CD8-positive, alpha-beta memory T cell (primary cell): ENCODE measurements at regions not wholly inside any gene's neighbourhood (a gene's known extent, or its start where the extent isn't known, plus 50 kb on each side); places are given as distances from the start of the nearest gene placed in this dataset.

ENCODE experiments used
- CTCF ChIA-PET: fragments of 350-600 bp; sonication (Branson Sonifier 250); formaldehyde crosslinking; loops from one replicate; lab custom pipeline; 2021; ENCODE audit warnings: antibody characterized with exemption; lab: Charles Lee
- POLR2A ChIA-PET: fragments of 350-600 bp; sonication (Branson Sonifier 250); formaldehyde crosslinking; loops from one replicate; lab custom pipeline; 2021; ENCODE audit warnings: antibody characterized with exemption; lab: Charles Lee
- DNase-seq, 5 donors: peaks; one replicate each; pipeline versions ENCODE4 v3.0.0 to v3.0.0-alpha.2; 2020 to 2022; ENCODE audit warnings: mixed read lengths in 1 of 5
- H3K27ac ChIP-seq: one replicate; pipeline ENCODE4 v1.7.0; 2013; ENCODE audit warnings: low read depth, mild to moderate bottlenecking, low read length, moderate library complexity
- H3K27me3 ChIP-seq: 2 replicates; pipeline ENCODE4 v1.7.0; 2013; ENCODE audit warnings: low read length, mild to moderate bottlenecking; ENCODE audit not compliant: insufficient read depth, poor library complexity, severe bottlenecking
- H3K36me3 ChIP-seq: 2 replicates; pipeline ENCODE4 v1.7.0; 2013; ENCODE audit warnings: mild to moderate bottlenecking, low read length, moderate library complexity; ENCODE audit not compliant: insufficient read depth
- H3K4me1 ChIP-seq: 2 replicates; pipeline ENCODE4 v1.7.0; 2013; ENCODE audit warnings: mild to moderate bottlenecking, low read length, moderate library complexity; ENCODE audit not compliant: insufficient read depth
- H3K4me3 ChIP-seq: 2 replicates; pipeline ENCODE4 v1.7.0; 2013; ENCODE audit warnings: mild to moderate bottlenecking, low read length
- H3K9me3 ChIP-seq: 2 replicates; pipeline ENCODE4 v1.7.0; 2013; ENCODE audit warnings: mild to moderate bottlenecking, low read length
- H3K27ac Mint-ChIP-seq, 8 donors: one replicate each; pipeline ENCODE4 v1.8.0; 2020 to 2021; ENCODE audit warnings: mixed read lengths in 8 of 8, mild to moderate bottlenecking in 6 of 8, inconsistent platforms in 3 of 8, moderate library complexity in 3 of 8
- H3K27me3 Mint-ChIP-seq, 2 donors: one replicate each; pipeline ENCODE4 v1.8.0; 2020 to 2021; ENCODE audit warnings: mixed read lengths in 2 of 2, mild to moderate bottlenecking in 1 of 2, moderate library complexity in 1 of 2
- H3K36me3 Mint-ChIP-seq, 3 donors: one replicate each; pipeline ENCODE4 v1.8.0; 2020 to 2021; ENCODE audit warnings: mixed read lengths in 3 of 3, inconsistent platforms in 1 of 3, mild to moderate bottlenecking in 1 of 3
- H3K4me1 Mint-ChIP-seq, 3 donors: one replicate each; pipeline ENCODE4 v1.8.0; 2020 to 2021; ENCODE audit warnings: mixed read lengths in 3 of 3, inconsistent platforms in 1 of 3, mild to moderate bottlenecking in 1 of 3
- H3K4me3 Mint-ChIP-seq, 7 donors: one replicate each; pipeline ENCODE4 v1.8.0; 2020 to 2021; ENCODE audit warnings: mixed read lengths in 7 of 7, mild to moderate bottlenecking in 6 of 7, moderate library complexity in 4 of 7, inconsistent platforms in 2 of 7
- H3K9me3 Mint-ChIP-seq, 5 donors: one replicate each; pipeline ENCODE4 v1.8.0; 2020 to 2022; ENCODE audit warnings: mixed read lengths in 5 of 5, mild to moderate bottlenecking in 3 of 5, moderate library complexity in 2 of 5, inconsistent platforms in 1 of 5

DNA sequence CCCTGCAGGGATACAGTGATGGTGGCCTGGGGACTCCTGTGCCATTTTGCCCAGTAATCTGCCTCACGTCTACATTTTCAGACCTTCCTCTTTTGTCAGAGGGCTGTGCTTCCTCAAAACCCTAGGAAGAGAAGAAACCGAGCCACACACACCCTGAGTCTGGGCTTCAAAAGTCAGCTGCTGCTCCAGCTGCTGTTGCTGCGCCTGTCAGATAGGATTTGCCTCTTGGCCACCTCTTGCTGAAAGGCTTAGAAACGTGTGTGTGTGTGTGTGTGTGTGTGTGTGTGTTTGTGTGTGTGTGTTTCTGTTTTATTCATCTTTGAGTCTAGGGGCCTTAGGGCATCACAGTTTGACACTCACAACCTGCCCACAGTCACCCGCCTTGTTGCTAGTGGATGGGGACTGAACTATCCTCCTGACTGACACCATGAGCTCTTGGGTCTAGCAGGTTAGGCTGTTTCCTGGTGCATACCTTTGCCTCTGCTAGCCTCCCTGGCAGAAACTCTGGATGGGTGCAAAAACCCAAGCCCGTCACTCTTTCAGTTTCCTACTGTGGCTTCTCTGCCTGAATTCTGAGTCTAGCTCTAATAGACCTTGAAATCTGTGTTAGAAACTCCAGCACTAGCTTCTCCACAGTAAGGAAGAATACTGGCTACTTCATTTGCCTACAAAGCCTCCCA, 94.9 kb upstream of the CEP85L start:
- ChIA-PET POLR2A (interaction anchor here (0.5 kb wide), 1 partner anchor 355 kb away, joined by 3 read pairs; no protein-coding TSS in a partner anchor), CTCF (no interaction called here)
- no peak overlapping the region for H3K27ac ChIP-seq
- H3K36me3 Mint-ChIP-seq: no peaks in the 10 kb centered on the region
- H3K4me1 Mint-ChIP-seq: peaks cover 6 to 22% (median 20%) of the 10 kb centered on the region in 3 donors
- H3K27me3 Mint-ChIP-seq: peaks cover 3 to 5% of the 10 kb centered on the region in 2 donors
- H3K4me1 ChIP-seq: peaks cover 10% of the 10 kb centered on the region
- no peaks in the 10 kb centered on the region for H3K9me3 ChIP-seq
- no peak for DNase-seq
- no peak overlapping the region for H3K4me3 ChIP-seq
- H3K4me3 Mint-ChIP-seq: no peak overlapping the region
- no peaks in the 10 kb centered on the region for H3K36me3 ChIP-seq
- H3K27me3 ChIP-seq: no peaks in the 10 kb centered on the region
- no peaks in the 10 kb centered on the region for H3K9me3 Mint-ChIP-seq
- H3K27ac Mint-ChIP-seq: peak overlapping the region in 1 of 8 donors; percentile 75

DNA sequence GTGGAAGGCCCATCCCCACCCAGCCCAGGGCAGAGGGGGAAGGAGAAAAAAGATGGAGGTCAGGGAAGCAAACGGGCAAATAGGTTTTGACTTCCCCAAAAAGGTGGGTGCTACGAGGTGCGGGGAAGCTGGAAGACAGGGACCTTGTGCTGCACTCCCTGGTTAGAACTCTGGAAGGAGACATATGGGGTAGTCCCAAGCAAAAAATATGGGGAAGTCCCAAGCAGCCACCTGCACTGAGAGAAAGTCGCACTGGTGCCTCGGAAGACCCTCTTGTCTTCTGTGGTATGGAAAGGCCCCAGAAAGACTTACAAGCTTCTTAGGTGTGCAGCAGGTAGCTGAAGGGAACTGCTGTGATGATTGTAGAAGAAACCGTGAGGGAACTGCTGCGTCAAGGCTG, 93.8 kb upstream of the CEP85L start:
- H3K36me3 Mint-ChIP-seq: no peaks in the 10 kb centered on the region
- Histone ChIP-seq H3K4me3 (no peak overlapping the region), H3K36me3 (no peaks in the 10 kb centered on the region), H3K4me1 (peaks cover 10% of the 10 kb centered on the region), H3K27ac (no peak overlapping the region), H3K27me3 (no peaks in the 10 kb centered on the region), H3K9me3 (no peaks in the 10 kb centered on the region)
- DNase-seq: no peak
- H3K4me1 Mint-ChIP-seq: peaks cover 7 to 21% (median 20%) of the 10 kb centered on the region in 3 donors
- ChIA-PET CTCF (interaction anchor here (1.4 kb wide), 1 partner anchor 48 kb away, joined by 3 read pairs; no protein-coding TSS in a partner anchor), POLR2A (no interaction called here)
- no peak overlapping the region for H3K27ac Mint-ChIP-seq
- H3K27me3 Mint-ChIP-seq: peaks cover 3 to 5% of the 10 kb centered on the region in 2 donors
- no peaks in the 10 kb centered on the region for H3K9me3 Mint-ChIP-seq
- no peak overlapping the region for H3K4me3 Mint-ChIP-seq

DNA sequence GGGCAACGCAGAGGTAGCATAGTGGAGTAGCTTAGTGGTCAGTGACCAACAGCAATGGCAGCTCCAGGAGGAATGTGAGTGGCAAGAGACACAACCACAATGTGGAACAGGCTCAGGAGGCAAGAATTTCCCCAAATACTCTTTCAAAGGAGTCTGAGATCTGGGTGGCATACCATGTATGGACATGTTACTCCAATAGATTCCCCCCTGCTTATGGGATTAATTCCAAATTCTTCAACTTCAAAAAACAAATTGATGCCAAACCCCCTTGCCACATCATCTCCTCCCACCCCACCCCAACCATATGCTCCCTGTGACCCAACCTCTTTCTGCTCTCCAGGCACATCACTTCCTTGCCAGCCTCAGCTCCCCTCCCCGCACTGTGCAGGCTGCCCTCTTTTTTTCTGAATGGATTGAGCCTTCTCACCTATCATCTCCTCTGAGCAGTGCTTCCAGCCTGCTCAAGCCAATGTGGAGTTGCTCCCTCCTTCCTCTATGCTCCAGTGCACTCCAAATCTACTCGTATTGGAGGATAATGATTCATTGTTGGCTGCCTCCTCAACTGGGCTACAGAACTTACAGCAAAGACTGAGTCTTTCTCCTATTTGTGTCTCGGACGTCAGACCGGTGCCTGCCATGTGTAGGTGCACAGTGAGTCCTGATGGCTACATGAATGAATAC, 93.0 kb upstream of the CEP85L start:
- POLR2A ChIA-PET: no interaction called here

DNA sequence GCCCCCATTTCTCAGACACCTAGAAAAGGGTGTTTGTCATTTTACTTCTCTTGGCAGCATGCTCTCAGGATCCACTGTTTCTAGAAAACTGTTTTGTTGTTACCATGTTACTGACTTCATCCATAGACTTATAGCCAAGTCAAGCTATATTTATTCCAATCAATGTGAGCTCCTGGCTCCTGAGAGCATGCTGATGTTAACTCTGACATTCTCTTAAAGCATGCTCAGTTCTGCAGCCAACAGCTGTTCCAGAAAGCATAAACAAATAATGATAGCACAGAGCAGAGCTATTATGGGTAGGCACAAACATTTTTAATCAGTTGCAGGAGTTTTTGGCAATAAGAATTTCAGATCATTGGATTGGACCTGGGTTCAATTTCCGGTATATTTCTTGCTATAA, 92.4 kb upstream of the CEP85L start:
- no peaks in the 10 kb centered on the region for H3K27me3 ChIP-seq
- H3K27ac ChIP-seq: no peak overlapping the region
- DNase-seq: no peak
- Mint-ChIP-seq H3K9me3 (no peaks in the 10 kb centered on the region), H3K27ac (no peak overlapping the region), H3K4me3 (no peak overlapping the region), H3K4me1 (peaks cover 9 to 16% (median 16%) of the 10 kb centered on the region in 3 donors), H3K27me3 (peaks cover 4 to 5% of the 10 kb centered on the region in 2 donors), H3K36me3 (no peaks in the 10 kb centered on the region)
- CTCF ChIA-PET: interaction anchor here (1.3 kb wide), 1 partner anchor 18 kb away, joined by 4 read pairs; no protein-coding TSS in a partner anchor
- no peak overlapping the region for H3K4me3 ChIP-seq
- H3K9me3 ChIP-seq: no peaks in the 10 kb centered on the region
- H3K4me1 ChIP-seq: peaks cover 10% of the 10 kb centered on the region
- POLR2A ChIA-PET: no interaction called here
- no peaks in the 10 kb centered on the region for H3K36me3 ChIP-seq

More for the DNA sequence above, 93.0 kb upstream of the CEP85L start:
- no peaks in the 10 kb centered on the region for H3K9me3 Mint-ChIP-seq
- no peak for DNase-seq
- Histone ChIP-seq H3K9me3 (no peaks in the 10 kb centered on the region), H3K27me3 (no peaks in the 10 kb centered on the region), H3K36me3 (no peaks in the 10 kb centered on the region), H3K4me3 (no peak overlapping the region), H3K27ac (no peak overlapping the region), H3K4me1 (peaks cover 10% of the 10 kb centered on the region)
- peaks cover 9 to 21% (median 20%) of the 10 kb centered on the region in 3 donors for H3K4me1 Mint-ChIP-seq
- no peak overlapping the region for H3K4me3 Mint-ChIP-seq
- H3K27me3 Mint-ChIP-seq: peaks cover 3 to 5% of the 10 kb centered on the region in 2 donors
- no peaks in the 10 kb centered on the region for H3K36me3 Mint-ChIP-seq
- CTCF ChIA-PET: interaction anchor here (1.3 to 1.4 kb wide), 2 partner anchors 18 to 47 kb away, joined by 3 to 4 read pairs; no protein-coding TSS in a partner anchor
- peak overlapping the region in 1 of 8 donors; percentile 63 for H3K27ac Mint-ChIP-seq

DNA sequence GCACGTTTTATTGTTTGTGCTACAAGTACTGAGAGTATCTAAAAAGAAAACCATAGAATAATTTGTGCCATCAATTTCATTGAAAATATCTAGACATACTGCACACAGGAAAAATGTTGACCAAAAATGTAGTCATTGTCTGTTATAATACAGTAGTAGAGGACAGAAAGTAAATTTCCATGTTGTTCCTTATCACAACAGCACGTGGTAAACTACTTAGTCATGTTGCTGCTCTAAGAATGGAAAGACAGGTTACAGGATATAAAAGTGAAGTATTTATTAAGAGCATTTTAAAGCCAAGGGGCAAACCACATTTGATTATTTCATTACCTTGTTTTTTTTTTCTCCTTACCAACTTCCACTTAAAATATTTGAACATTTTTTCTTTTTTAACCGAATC, 89.0 kb upstream of the CEP85L start:
- no peak for DNase-seq
- H3K27me3 ChIP-seq: no peaks in the 10 kb centered on the region
- no peak overlapping the region for H3K27ac ChIP-seq
- no peaks in the 10 kb centered on the region for H3K9me3 ChIP-seq
- H3K4me3 Mint-ChIP-seq: no peak overlapping the region
- CTCF ChIA-PET: no interaction called here
- no peaks in the 10 kb centered on the region for H3K9me3 Mint-ChIP-seq
- peaks cover 11 to 16% (median 12%) of the 10 kb centered on the region in 3 donors for H3K4me1 Mint-ChIP-seq
- H3K27ac Mint-ChIP-seq: no peak overlapping the region
- H3K4me1 ChIP-seq: no peaks in the 10 kb centered on the region
- no peak overlapping the region for H3K4me3 ChIP-seq
- H3K36me3 ChIP-seq: no peaks in the 10 kb centered on the region
- POLR2A ChIA-PET: interaction anchor here (0.6 kb wide), 1 partner anchor 54 kb away, joined by 3 read pairs; no protein-coding TSS in a partner anchor
- H3K27me3 Mint-ChIP-seq: peaks cover 5 to 6% of the 10 kb centered on the region in 2 donors
- no peaks in the 10 kb centered on the region for H3K36me3 Mint-ChIP-seq

DNA sequence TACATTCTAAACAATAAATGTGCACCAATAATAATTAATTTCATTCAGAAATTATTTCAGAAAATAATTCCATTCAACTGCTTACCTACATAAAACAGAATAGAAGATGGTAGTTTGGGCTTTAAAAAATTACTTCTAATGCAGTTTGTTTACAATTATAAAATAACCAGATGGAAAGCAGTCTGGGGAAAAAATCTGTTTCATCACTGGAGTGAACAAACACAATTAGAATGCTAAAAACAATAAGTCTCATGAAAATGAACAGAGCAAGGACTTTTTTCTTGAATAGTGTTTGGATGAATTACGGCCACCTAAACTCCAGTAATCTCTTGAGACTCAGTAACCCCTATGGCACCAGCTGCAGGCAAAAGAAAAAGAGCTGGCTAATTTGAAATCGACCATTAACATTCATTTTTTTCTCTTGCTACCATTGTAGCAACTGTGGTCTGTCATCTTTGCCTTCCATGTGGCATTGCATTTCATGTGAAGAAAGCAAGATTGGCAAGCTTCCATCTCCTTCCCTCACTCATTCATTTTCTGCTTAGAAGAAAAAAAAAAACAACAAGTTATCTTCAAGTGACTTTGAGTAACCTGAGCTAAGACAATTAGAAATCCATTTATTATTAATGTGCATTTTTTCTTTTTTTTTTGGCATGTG, 88.4 kb upstream of the CEP85L start:
- H3K27me3 Mint-ChIP-seq: peaks cover 4 to 6% of the 10 kb centered on the region in 2 donors
- no peaks in the 10 kb centered on the region for H3K36me3 ChIP-seq
- H3K27ac ChIP-seq: no peak overlapping the region
- no peaks in the 10 kb centered on the region for H3K4me1 ChIP-seq
- H3K27ac Mint-ChIP-seq: no peak overlapping the region
- ChIA-PET CTCF (no interaction called here), POLR2A (no interaction called here)
- no peak for DNase-seq
- H3K4me1 Mint-ChIP-seq: peaks cover 12 to 22% (median 17%) of the 10 kb centered on the region in 3 donors
- no peaks in the 10 kb centered on the region for H3K9me3 Mint-ChIP-seq
- no peaks in the 10 kb centered on the region for H3K9me3 ChIP-seq
- H3K36me3 Mint-ChIP-seq: no peaks in the 10 kb centered on the region
- no peak overlapping the region for H3K4me3 ChIP-seq
- H3K4me3 Mint-ChIP-seq: no peak overlapping the region
- H3K27me3 ChIP-seq: no peaks in the 10 kb centered on the region

DNA sequence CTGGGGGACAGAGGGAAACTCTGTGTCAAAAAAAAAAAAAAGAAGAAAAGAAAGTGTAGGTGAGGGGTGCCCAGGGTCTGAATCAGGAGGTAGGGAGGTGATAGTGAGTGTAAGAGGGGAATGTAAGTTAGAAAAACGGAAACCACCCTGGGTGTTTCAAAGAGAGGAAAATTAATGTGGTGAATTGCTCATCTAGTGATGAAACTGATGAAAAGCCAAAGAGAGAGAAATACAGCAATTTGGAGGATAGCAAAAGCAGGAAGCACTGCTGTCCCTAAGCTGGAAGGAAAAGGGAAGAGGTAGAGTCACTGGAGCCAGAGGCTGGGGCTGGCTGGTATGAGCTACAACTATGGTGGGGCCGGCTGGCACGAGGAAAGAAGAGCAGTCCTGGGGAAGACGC, 85.0 kb upstream of the CEP85L start:
- no peaks in the 10 kb centered on the region for H3K9me3 ChIP-seq
- CTCF ChIA-PET: no interaction called here
- POLR2A ChIA-PET: no interaction called here

More for the DNA sequence above, 85.0 kb upstream of the CEP85L start:
- peaks cover 15 to 25% (median 17%) of the 10 kb centered on the region in 3 donors for H3K4me1 Mint-ChIP-seq
- no peaks in the 10 kb centered on the region for H3K36me3 Mint-ChIP-seq
- H3K27ac Mint-ChIP-seq: peak overlapping the region in 3 of 8 donors; percentile 11 to 52 (median 19)
- Histone ChIP-seq H3K27me3 (no peaks in the 10 kb centered on the region), H3K4me1 (no peaks in the 10 kb centered on the region), H3K4me3 (no peak overlapping the region), H3K36me3 (no peaks in the 10 kb centered on the region), H3K27ac (no peak overlapping the region)
- H3K4me3 Mint-ChIP-seq: no peak overlapping the region
- no peak for DNase-seq
- H3K9me3 Mint-ChIP-seq: no peaks in the 10 kb centered on the region
- H3K27me3 Mint-ChIP-seq: peaks cover 0 to 4% of the 10 kb centered on the region in 2 donors
